Activated B cell treated with CpG ODN at 0.5 μM for 24 hours (primary cell): ENCODE measurements at regions not wholly inside any gene's neighbourhood (a gene's known extent, or its start where the extent isn't known, plus 50 kb on each side); places are given as distances from the start of the nearest gene placed in this dataset.

Experiments used
- ATAC-seq: fragments of 200-7000 bp; cut with Tn5 transposase; one replicate; pipeline ENCODE4 v1.10.0; 2021; ENCODE audit warnings: low read depth, mild to moderate bottlenecking, moderate library complexity
- CTCF ChIA-PET: fragments of 350-600 bp; sonication (Branson Sonifier 250); formaldehyde crosslinking; loops from one replicate; lab custom pipeline; 2021; ENCODE audit warnings: antibody characterized with exemption; lab: Charles Lee
- POLR2A ChIA-PET: fragments of 350-600 bp; sonication (Branson Sonifier 250); formaldehyde crosslinking; loops from one replicate; lab custom pipeline; 2021; ENCODE audit warnings: antibody characterized with exemption; lab: Charles Lee
- DNase-seq: peaks from one replicate; pipeline ENCODE4 v3.0.0; 2022
- H3K27ac Mint-ChIP-seq: one replicate; pipeline ENCODE4 v1.8.0; 2020; ENCODE audit warnings: mixed read lengths
- H3K27me3 Mint-ChIP-seq: one replicate; pipeline ENCODE4 v1.8.0; 2021; ENCODE audit warnings: mixed read lengths
- H3K36me3 Mint-ChIP-seq: one replicate; pipeline ENCODE4 v1.8.0; 2021; ENCODE audit warnings: low read depth, mixed read lengths
- H3K4me1 Mint-ChIP-seq: one replicate; pipeline ENCODE4 v1.8.0; 2021; ENCODE audit warnings: mixed read lengths
- H3K4me3 Mint-ChIP-seq: one replicate; pipeline ENCODE4 v1.8.0; 2020; ENCODE audit warnings: mild to moderate bottlenecking, mixed read lengths
- H3K9me3 Mint-ChIP-seq: one replicate; pipeline ENCODE4 v1.8.0; 2020; ENCODE audit warnings: mixed read lengths
- intact Hi-C: fragments of 100-400 bp; cut with micrococcal nuclease; formaldehyde crosslinking; loops from one replicate; pipeline ENCODE4 v1.15.1; 2024
- TF ChIP-seq, protein P1 (sequence below): fragments of 200-600 bp; IDR thresholded peaks from one replicate; pipeline ENCODE4 v1.8.0; 2022; ENCODE audit warnings: antibody characterized with exemption, mild to moderate bottlenecking

DNA sequence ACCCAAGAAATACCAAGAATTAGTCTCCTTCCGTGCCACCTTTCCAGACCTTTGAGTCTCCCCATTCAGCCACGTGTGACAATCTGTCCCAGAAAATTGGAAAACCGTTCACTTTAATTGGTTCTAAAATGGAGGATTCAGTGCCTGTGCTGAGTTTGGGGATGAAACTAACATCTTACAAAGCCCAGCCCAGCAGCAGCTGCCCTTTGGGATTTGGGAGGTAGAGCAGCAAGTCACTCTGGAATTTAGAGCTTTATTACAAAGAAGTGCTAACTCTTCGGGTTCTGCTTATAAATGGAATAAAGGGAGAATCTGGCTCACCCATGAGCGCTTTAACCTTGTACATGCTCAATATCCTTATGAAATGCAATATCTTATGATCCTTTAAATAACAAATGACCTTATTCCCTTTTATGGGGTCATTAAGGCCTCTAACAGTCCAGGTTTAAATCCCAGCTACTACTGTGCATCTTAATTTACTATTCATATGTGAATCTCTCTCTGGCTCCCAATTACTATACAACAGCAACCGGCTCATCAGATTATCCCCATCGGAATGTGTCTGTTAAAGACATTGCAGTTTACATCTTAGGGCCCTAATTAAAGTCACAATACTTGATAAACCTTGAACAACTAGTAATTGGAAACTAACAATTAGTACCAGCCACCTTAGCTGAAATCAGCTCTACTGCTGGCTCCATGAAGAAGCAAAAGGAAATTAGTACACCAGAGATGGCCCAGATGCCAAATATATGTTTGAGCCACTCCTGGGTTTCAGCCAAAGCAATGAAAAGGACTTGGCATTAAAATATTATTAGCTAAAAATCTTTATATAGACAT lies 271.8 kb upstream of the SMARCA2 start:
- no peaks in the 10 kb centered on the region for H3K27me3 Mint-ChIP-seq
- no peak overlapping the region for H3K4me3 Mint-ChIP-seq
- DNase-seq (no peak), ATAC-seq (no peak)
- TF ChIP-seq, protein P1, sequence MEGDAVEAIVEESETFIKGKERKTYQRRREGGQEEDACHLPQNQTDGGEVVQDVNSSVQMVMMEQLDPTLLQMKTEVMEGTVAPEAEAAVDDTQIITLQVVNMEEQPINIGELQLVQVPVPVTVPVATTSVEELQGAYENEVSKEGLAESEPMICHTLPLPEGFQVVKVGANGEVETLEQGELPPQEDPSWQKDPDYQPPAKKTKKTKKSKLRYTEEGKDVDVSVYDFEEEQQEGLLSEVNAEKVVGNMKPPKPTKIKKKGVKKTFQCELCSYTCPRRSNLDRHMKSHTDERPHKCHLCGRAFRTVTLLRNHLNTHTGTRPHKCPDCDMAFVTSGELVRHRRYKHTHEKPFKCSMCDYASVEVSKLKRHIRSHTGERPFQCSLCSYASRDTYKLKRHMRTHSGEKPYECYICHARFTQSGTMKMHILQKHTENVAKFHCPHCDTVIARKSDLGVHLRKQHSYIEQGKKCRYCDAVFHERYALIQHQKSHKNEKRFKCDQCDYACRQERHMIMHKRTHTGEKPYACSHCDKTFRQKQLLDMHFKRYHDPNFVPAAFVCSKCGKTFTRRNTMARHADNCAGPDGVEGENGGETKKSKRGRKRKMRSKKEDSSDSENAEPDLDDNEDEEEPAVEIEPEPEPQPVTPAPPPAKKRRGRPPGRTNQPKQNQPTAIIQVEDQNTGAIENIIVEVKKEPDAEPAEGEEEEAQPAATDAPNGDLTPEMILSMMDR, result no peak
- POLR2A ChIA-PET, result no interaction called here
- no peaks in the 10 kb centered on the region for H3K36me3 Mint-ChIP-seq
- CTCF ChIA-PET, result interaction anchor here (1.1 kb wide), 1 partner anchor 11 kb away, joined by 4 read pairs; no protein-coding TSS in a partner anchor
- no peaks in the 10 kb centered on the region for H3K9me3 Mint-ChIP-seq
- intact Hi-C loops, result no loop called here
- no peaks in the 10 kb centered on the region for H3K4me1 Mint-ChIP-seq
- no peak overlapping the region for H3K27ac Mint-ChIP-seq

DNA sequence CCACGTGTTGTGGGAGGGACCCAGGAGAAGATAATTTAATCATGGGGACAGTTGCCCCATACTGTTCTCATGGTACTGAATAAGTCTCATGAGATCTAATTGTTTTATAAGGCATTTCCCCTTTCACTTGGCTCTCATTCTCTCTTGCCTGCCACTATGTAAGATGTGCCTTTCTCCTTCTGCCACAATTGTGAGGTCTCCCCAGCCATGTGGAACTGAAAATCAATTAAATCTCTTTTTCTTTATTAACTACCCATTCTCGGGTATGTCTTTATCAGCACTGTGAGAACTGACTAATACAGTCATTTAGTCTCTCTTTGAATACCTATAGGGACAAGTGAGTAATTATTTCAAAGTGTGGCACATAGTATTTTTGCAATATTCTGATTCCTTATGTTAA lies 269.2 kb upstream of the SMARCA2 start:
- Mint-ChIP-seq H3K4me1 (no peaks in the 10 kb centered on the region), H3K36me3 (no peaks in the 10 kb centered on the region), H3K9me3 (no peaks in the 10 kb centered on the region), H3K27me3 (peaks cover 7% of the 10 kb centered on the region), H3K27ac (no peak overlapping the region), H3K4me3 (no peak overlapping the region)
- TF ChIP-seq, protein P1, result no peak
- POLR2A ChIA-PET, result no interaction called here
- intact Hi-C loops, result no loop called here
- ATAC-seq (no peak), DNase-seq (no peak)
- CTCF ChIA-PET, result interaction anchor here (1.2 kb wide), 1 partner anchor 10 kb away, joined by 3 read pairs; no protein-coding TSS in a partner anchor

DNA sequence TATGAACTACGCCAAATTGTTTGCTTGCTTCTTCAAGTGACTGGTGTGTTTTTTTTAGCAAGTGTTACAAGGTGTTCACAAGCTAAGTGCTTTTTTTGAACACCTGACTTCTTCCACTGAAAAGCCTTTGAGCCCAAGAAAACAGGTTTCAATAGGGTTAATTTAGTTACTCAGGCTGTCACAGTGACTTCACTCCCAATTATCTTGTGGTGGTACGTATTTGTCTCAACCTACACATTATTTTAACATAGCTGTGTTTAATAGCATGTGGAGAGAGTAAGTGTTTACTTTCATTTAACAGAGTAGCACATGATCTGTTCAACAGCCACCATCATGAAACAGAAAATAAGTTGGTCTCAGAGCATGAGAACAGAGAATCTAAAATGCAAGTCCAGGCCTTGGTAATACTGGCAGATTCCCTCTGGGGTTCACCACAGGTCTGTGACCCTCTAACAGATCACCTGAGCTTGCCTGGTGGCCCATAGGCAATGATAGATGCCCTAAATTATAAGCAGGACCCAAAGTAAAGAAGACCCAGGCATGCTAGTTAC lies 267.7 kb upstream of the SMARCA2 start:
- DNase-seq (no peak), ATAC-seq (no peak)
- POLR2A ChIA-PET, result no interaction called here
- H3K9me3 Mint-ChIP-seq, result no peaks in the 10 kb centered on the region
- H3K4me3 Mint-ChIP-seq, result no peak overlapping the region
- intact Hi-C loops, result no loop called here
- H3K4me1 Mint-ChIP-seq, result no peaks in the 10 kb centered on the region
- TF ChIP-seq, protein P1, result no peak
- CTCF ChIA-PET, result interaction anchor here (1.7 kb wide), 1 partner anchor 192 kb away, joined by 5 read pairs; no protein-coding TSS in a partner anchor
- H3K36me3 Mint-ChIP-seq, result no peaks in the 10 kb centered on the region
- H3K27me3 Mint-ChIP-seq, result peaks cover 7% of the 10 kb centered on the region
- no peak overlapping the region for H3K27ac Mint-ChIP-seq

DNA sequence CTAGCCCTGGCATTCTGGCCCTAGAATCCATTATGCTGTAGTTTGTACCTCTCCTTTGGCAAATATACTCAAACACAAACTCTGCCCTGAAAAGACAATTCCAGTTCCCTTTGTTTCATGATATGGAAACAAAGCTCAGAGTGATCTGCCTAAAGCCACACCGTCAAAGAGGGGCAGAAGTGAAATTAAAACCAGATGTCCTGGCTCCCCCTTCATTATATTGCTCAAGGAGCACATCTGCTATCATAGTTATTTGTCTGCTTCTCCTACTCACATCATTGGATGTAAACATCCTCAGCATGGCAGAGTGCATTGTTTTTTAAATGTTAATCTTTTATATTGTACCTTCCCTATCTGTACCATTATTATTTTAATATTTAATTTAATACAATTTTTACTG lies 266.7 kb upstream of the SMARCA2 start:
- no peaks in the 10 kb centered on the region for H3K36me3 Mint-ChIP-seq
- H3K27me3 Mint-ChIP-seq, result peaks cover 7% of the 10 kb centered on the region
- no peak overlapping the region for H3K27ac Mint-ChIP-seq
- no peak overlapping the region for H3K4me3 Mint-ChIP-seq
- TF ChIP-seq, protein P1, result no peak
- POLR2A ChIA-PET, result no interaction called here
- intact Hi-C loops, result no loop called here
- ATAC-seq, result no peak
- CTCF ChIA-PET, result no interaction called here
- H3K9me3 Mint-ChIP-seq, result peaks cover 5% of the 10 kb centered on the region
- DNase-seq, result no peak
- H3K4me1 Mint-ChIP-seq, result no peaks in the 10 kb centered on the region

DNA sequence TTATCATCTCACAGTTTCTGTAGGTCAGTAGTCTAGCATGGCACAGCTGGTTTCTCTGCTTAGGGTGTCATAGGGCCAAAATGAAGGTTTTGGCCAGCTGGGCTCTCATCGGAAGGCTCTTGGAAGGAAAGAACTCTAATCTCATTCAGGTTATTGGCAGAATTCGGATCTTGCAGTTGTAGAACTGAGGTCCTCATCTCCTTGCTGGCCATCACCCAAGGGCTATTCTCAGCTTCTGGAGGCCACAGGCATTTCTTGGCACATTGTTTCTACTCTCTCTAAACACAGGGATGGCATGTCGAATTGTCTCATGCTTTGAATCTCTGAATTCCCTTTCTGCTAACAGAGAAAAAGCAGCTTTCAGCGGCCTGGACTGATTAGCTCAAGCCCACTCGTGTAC lies 258.0 kb upstream of the SMARCA2 start:
- TF ChIP-seq, protein P1, result no peak
- Mint-ChIP-seq H3K9me3 (peaks cover 15% of the 10 kb centered on the region), H3K36me3 (no peaks in the 10 kb centered on the region), H3K27ac (no peak overlapping the region), H3K4me3 (no peak overlapping the region), H3K27me3 (no peaks in the 10 kb centered on the region), H3K4me1 (no peaks in the 10 kb centered on the region)
- DNase-seq (no peak), ATAC-seq (no peak)
- POLR2A ChIA-PET, result no interaction called here
- intact Hi-C loops, result no loop called here
- CTCF ChIA-PET, result no interaction called here
